ENCODE measurements at regions not wholly inside any gene's neighbourhood (a gene's known extent, or its start where the extent isn't known, plus 50 kb on each side); places are given as distances from the start of the nearest gene placed in this dataset.

DNA sequence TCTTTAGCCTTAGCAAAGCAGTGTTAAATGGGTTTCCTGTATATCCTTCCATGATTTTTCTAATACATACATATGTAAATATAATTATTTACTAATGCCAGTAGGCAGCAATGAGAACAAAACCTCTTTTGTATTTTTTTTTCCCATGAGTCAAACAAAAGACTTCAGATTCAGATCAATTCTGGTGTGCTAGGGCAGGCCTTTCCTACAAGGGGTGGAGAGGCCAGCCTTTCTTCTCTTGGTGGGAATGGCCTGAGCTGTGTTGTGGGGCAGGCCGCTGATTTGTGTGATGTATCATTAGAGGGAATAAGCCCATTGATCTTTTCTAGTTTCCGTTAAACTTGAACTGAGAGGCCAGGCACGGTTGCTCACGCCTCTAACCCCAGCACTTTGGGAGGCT is 115.5 kb upstream of the DMRT1 start:
- no peaks in the 10 kb centered on the region for H3K9me3 ChIP-seq (ENCODE audit: insufficient read depth, low read depth, low read length)
- H3K9ac ChIP-seq (ENCODE audit: low read depth, low read length) = no peak overlapping the region
- H3K36me3 ChIP-seq (ENCODE audit: insufficient read depth, low read depth, low read length) = peaks cover 5% of the 10 kb centered on the region; the same call in 1 of the 2 replicates
- peaks cover 32% of the 10 kb centered on the region for H3K4me1 ChIP-seq (ENCODE audit: insufficient read depth, low read length)
- no peak overlapping the region for H3K4me3 ChIP-seq (ENCODE audit: low read length)
- H3K27me3 ChIP-seq (ENCODE audit: insufficient read depth, low read length) = no peaks in the 10 kb centered on the region
- H3K27ac ChIP-seq (ENCODE audit: low read length) = no peak overlapping the region

DNA sequence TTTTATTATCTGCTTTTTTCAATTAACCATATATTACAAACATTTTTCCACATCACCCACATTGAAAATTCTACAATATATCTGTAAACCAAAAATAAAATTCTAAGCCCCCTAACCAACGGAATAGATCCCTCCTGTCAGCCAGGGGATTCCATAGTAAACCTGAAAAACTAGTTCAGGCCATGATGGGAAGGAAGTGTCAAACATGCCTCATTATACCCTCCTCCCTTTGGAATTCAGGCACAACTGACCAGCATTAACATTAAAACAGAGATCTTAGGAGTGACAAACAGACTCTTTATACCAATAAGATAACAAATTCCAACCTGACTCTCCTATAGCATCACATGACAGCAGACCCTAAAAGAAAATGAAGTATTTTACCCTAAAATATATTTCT is 113.7 kb upstream of the DMRT1 start:
- Histone ChIP-seq H3K9me3 (ENCODE audit: insufficient read depth, low read depth, low read length) (no peaks in the 10 kb centered on the region), H3K27me3 (ENCODE audit: insufficient read depth, low read length) (no peaks in the 10 kb centered on the region), H3K36me3 (ENCODE audit: insufficient read depth, low read depth, low read length) (peaks cover 23% of the 10 kb centered on the region), H3K27ac (ENCODE audit: low read length) (peak overlapping the region; percentile 11), H3K4me3 (ENCODE audit: low read length) (no peak overlapping the region), H3K4me1 (ENCODE audit: insufficient read depth, low read length) (peaks cover 32% of the 10 kb centered on the region), H3K9ac (ENCODE audit: low read depth, low read length) (no peak overlapping the region)

DNA sequence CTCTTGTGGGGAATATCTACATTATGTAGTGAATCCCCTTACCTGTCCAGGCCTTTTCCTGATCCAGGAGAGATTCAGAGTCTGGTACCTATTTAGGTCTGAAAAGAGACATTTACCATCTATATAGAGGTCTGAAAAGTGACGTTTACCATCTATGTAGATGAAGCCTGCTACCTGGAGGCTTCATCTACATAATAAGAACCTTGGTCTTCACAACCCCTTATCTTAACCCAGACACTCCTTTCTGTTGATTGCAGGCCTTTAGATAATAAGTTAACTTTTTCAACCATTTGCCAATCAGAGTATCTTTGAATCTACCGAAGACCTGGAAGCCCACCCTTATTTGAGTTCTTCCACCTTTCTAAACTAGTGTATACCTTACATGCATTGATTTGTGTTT is 113.0 kb upstream of the DMRT1 start:
- H3K36me3 ChIP-seq (ENCODE audit: insufficient read depth, low read depth, low read length) = peaks cover 30% of the 10 kb centered on the region
- peak overlapping the region; percentile 11 for H3K27ac ChIP-seq (ENCODE audit: low read length)
- H3K4me1 ChIP-seq (ENCODE audit: insufficient read depth, low read length) = peaks cover 32% of the 10 kb centered on the region
- no peak overlapping the region for H3K9ac ChIP-seq (ENCODE audit: low read depth, low read length)
- no peaks in the 10 kb centered on the region for H3K9me3 ChIP-seq (ENCODE audit: insufficient read depth, low read depth, low read length)
- H3K27me3 ChIP-seq (ENCODE audit: insufficient read depth, low read length) = no peaks in the 10 kb centered on the region
- peak overlapping the region; percentile 22; the same call in 1 of the 2 replicates for H3K4me3 ChIP-seq (ENCODE audit: low read length)

DNA sequence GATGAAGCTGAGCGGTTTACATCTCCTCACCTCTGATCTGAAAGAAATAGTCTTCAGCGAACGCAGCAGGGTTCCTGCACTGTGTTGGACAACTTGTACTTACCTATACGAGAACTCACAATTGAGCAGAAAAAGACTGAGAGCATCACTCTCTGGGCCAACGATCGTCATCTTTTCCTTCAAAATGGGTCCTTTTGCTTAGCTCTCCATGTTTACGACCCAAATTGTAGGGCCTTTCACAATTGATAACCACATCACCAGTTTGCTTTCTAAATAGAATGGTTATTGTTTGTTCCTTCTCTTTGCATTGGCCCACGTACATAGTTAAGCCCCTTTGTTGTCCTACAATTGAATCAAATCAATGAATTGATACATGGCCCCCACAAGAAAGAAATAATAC is 110.0 kb upstream of the DMRT1 start:
- no peak overlapping the region for H3K27ac ChIP-seq (ENCODE audit: low read length)
- peaks cover 45% of the 10 kb centered on the region for H3K36me3 ChIP-seq (ENCODE audit: insufficient read depth, low read depth, low read length)
- H3K4me3 ChIP-seq (ENCODE audit: low read length) = no peak overlapping the region
- H3K9ac ChIP-seq (ENCODE audit: low read depth, low read length) = no peak overlapping the region
- no peaks in the 10 kb centered on the region for H3K27me3 ChIP-seq (ENCODE audit: insufficient read depth, low read length)
- no peaks in the 10 kb centered on the region for H3K9me3 ChIP-seq (ENCODE audit: insufficient read depth, low read depth, low read length)
- H3K4me1 ChIP-seq (ENCODE audit: insufficient read depth, low read length) = peaks cover 19% of the 10 kb centered on the region; the same call in 1 of the 2 replicates

DNA sequence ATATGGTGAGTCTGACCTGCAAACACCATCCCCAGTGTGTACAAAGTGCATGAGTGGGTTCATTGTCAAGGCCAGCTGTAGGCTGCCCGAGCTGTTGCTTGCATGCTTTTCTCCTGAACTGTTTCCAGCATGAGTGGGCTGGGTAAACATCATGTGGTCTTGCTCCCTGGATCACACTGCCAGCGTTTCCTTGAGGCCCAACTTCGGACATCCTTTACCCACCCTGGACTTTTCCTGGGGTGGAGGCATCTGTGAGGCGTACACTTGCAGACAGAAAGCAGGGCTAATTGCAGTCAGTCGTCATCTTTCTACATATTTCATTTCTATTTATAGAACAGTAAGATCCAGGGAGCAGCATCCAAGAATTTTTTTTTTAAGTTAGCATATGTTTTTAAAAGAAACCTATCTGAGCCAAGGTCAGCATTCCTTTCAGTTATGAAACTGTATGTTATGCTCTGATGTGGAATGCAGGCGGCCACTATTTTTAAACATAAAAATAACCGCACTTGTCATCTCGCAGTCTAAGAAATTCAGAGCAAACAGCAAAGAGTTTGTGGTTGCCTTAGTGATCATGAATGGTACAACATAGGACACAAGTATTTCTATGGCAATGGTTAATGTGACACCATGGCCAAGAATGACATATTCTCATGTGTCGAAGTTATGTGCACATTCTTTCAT is 106.5 kb upstream of the DMRT1 start:
- H3K27me3 ChIP-seq (ENCODE audit: insufficient read depth, low read length) = no peaks in the 10 kb centered on the region
- H3K4me1 ChIP-seq (ENCODE audit: insufficient read depth, low read length) = no peaks in the 10 kb centered on the region
- H3K4me3 ChIP-seq (ENCODE audit: low read length) = no peak overlapping the region
- no peaks in the 10 kb centered on the region for H3K9me3 ChIP-seq (ENCODE audit: insufficient read depth, low read depth, low read length)
- no peak overlapping the region for H3K27ac ChIP-seq (ENCODE audit: low read length)
- H3K36me3 ChIP-seq (ENCODE audit: insufficient read depth, low read depth, low read length) = peaks cover 78% of the 10 kb centered on the region
- H3K9ac ChIP-seq (ENCODE audit: low read depth, low read length) = no peak overlapping the region

DNA sequence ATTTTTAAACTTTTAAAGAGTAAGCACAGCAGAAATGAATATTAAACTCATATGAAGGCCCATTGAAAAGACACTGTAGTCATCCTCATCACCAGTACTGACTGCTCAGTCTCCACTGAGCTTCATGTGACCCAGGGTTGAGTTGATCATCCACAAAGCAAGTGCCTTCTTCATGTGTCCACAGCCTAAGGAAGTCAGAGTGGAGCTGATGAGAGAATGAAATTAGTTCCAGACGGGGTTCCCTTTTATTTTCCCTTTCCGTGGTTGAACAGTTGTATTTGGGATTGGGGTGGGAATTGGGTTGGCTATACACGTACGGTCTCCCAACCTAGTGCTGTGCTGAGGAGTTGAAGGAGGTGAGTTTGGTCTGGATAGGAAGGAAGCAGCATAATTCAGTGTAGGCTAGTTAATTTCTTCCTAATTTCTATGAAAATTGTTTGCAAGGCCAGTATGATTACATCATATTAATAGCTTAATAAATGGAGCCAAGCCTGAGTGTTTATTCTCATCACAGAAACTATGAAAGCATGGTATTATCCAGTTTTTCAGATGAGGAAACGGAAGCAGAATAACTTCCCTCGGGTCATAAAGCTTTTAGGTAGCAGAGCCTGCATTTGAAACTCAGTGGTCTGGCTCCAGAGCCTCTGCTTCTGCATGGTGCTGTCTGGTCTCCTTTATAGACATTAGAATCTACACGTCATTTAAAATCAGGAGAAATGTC is 103.9 kb upstream of the DMRT1 start:
- Histone ChIP-seq H3K4me1 (ENCODE audit: insufficient read depth, low read length) (no peaks in the 10 kb centered on the region), H3K4me3 (ENCODE audit: low read length) (no peak overlapping the region), H3K36me3 (ENCODE audit: insufficient read depth, low read depth, low read length) (peaks cover 78% of the 10 kb centered on the region), H3K27me3 (ENCODE audit: insufficient read depth, low read length) (no peaks in the 10 kb centered on the region), H3K27ac (ENCODE audit: low read length) (no peak overlapping the region), H3K9me3 (ENCODE audit: insufficient read depth, low read depth, low read length) (no peaks in the 10 kb centered on the region), H3K9ac (ENCODE audit: low read depth, low read length) (no peak overlapping the region)

DNA sequence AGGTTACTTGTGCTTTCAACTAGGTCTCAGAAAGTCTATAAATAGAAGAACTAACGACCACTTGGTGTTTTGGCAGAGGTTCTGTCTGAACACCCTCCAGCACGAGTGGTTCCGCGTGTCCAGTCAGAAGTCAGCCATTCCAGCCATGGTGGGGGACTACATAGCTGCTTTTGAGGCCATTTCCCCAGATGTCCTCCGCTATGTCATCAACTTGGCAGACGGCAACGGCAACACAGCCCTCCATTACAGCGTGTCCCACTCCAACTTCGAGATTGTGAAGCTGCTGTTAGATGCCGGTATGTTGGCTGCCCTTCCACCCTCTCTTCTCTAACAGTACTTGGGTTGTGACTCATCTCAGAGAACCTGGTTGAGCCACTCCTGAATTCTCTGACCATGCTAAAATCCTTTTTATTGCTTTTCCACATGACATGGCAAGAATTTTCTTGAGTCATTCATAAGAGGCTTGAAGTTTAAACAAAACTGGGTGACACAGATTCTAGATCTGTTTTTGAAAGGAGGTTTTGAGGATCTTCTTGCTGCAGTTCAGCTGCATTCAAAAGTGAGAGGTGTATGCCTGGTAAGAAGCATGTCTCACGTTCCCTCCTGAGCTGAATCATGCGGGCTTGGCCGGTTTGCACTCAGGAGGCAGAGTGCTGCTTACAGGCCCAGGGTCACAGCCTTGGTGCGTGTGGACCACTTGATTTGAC is 103.1 kb upstream of the DMRT1 start:
- Histone ChIP-seq H3K27me3 (ENCODE audit: insufficient read depth, low read length) (no peaks in the 10 kb centered on the region), H3K9ac (ENCODE audit: low read depth, low read length) (no peak overlapping the region)

DNA sequence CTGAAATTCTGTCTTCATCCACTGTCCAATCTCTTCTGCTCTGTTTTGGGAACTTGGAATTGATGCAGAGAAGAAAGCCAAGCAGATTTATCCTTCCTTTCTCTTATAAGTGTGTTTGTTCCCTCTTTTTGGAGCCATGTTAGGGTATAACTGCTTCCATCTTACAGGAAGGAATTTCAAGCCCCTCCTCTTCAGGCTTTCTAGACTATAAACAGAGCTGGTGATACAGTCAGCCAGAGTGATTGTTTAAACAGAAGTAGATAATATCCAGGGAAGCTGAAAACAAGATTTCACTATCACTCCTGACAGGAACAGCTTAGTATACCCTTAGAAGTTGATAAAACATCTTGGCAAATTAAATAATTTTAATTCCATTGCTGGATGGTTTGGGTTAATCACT is 102.1 kb upstream of the DMRT1 start:
- H3K27me3 ChIP-seq (ENCODE audit: insufficient read depth, low read length) = no peaks in the 10 kb centered on the region
- H3K27ac ChIP-seq (ENCODE audit: low read length) = no peak overlapping the region
- no peak overlapping the region for H3K9ac ChIP-seq (ENCODE audit: low read depth, low read length)
- H3K36me3 ChIP-seq (ENCODE audit: insufficient read depth, low read depth, low read length) = peaks cover 83% of the 10 kb centered on the region
- H3K9me3 ChIP-seq (ENCODE audit: insufficient read depth, low read depth, low read length) = no peaks in the 10 kb centered on the region
- no peaks in the 10 kb centered on the region for H3K4me1 ChIP-seq (ENCODE audit: insufficient read depth, low read length)
- no peak overlapping the region for H3K4me3 ChIP-seq (ENCODE audit: low read length)

More for the DNA sequence above, 103.1 kb upstream of the DMRT1 start:
- no peak overlapping the region for H3K4me3 ChIP-seq (ENCODE audit: low read length)
- H3K36me3 ChIP-seq (ENCODE audit: insufficient read depth, low read depth, low read length) = peaks cover 78% of the 10 kb centered on the region
- no peaks in the 10 kb centered on the region for H3K4me1 ChIP-seq (ENCODE audit: insufficient read depth, low read length)
- H3K27ac ChIP-seq (ENCODE audit: low read length) = no peak overlapping the region
- no peaks in the 10 kb centered on the region for H3K9me3 ChIP-seq (ENCODE audit: insufficient read depth, low read depth, low read length)

DNA sequence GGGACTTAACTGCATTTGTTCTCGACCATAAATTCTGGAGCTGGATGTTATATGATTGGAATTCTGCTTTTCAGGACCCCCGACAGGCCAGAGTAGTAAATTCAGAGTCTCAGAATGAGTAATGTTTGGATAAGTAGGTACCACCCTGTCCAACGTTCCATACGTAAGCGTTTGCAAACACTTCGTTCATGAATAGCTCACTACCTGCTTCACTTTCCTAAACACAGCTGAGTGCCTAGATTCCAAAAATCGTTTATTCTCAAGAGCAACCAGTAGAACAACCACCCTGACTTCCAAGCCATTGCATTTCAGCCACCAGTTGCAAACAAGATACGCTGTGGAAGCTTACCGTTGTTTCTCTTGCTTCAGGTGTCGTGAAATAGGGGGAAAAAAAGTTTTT is 101.3 kb upstream of the DMRT1 start:
- H3K9ac ChIP-seq (ENCODE audit: low read depth, low read length) = no peak overlapping the region
- no peak overlapping the region for H3K4me3 ChIP-seq (ENCODE audit: low read length)
- no peaks in the 10 kb centered on the region for H3K9me3 ChIP-seq (ENCODE audit: insufficient read depth, low read depth, low read length)
- H3K36me3 ChIP-seq (ENCODE audit: insufficient read depth, low read depth, low read length) = peaks cover 83% of the 10 kb centered on the region
- H3K27me3 ChIP-seq (ENCODE audit: insufficient read depth, low read length) = no peaks in the 10 kb centered on the region
- H3K27ac ChIP-seq (ENCODE audit: low read length) = no peak overlapping the region
- peaks cover 5% of the 10 kb centered on the region; the same call in 1 of the 2 replicates for H3K4me1 ChIP-seq (ENCODE audit: insufficient read depth, low read length)

DNA sequence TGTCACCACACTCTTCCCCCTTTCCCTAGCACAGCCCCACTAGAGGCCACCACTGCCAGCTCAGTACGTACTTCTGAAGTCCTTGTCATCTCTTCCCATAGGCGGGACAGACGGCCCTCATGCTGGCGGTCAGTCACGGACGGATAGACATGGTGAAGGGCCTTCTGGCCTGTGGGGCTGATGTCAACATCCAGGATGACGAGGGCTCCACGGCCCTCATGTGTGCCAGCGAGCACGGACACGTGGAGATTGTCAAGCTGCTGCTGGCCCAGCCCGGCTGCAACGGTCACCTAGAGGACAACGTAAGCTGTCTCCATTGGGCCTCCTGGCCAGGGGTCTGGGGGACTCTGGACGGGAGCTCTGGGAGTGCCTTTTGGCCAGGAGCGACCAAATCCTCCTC is 99.4 kb upstream of the DMRT1 start:
- H3K27ac ChIP-seq (ENCODE audit: low read length) = no peak overlapping the region
- peaks cover 75% of the 10 kb centered on the region for H3K36me3 ChIP-seq (ENCODE audit: insufficient read depth, low read depth, low read length)
- peaks cover 7% of the 10 kb centered on the region; the same call in 1 of the 2 replicates for H3K4me1 ChIP-seq (ENCODE audit: insufficient read depth, low read length)
- no peaks in the 10 kb centered on the region for H3K27me3 ChIP-seq (ENCODE audit: insufficient read depth, low read length)
- no peak overlapping the region for H3K9ac ChIP-seq (ENCODE audit: low read depth, low read length)
- H3K9me3 ChIP-seq (ENCODE audit: insufficient read depth, low read depth, low read length) = no peaks in the 10 kb centered on the region
- H3K4me3 ChIP-seq (ENCODE audit: low read length) = no peak overlapping the region

DNA sequence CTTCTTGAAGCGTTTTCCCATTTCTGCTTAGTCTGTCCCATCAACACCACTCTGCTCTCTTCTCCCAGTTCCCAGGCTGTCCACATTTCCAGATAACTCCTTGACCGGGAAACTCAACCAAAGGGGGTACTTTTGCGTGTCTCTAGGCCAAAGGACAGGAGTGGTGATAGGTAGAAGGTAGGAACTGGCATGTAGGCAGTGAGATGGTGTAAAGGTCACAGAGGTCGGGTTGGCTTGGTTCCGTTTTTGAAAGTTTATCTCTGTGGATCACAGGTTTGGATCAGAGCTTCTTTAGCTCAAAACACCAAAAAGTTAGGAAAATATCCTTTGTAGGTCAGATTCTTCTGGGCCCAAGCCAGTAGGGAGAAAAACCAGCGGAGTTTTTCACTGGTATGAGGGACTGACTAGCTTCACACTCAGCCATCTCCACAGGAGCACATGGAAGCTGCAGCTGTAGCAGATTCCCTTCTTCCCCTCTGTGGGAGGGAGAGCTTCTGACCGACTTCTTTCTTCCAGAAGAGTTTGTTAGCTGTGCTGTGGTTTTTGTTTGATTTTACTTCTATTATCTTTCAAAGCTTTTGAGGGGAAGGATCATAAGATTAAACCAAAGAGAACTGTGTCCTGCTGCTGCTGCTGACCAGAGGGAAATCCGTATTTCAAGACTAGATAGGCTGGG is 98.4 kb upstream of the DMRT1 start:
- Histone ChIP-seq H3K36me3 (ENCODE audit: insufficient read depth, low read depth, low read length) (peaks cover 67% of the 10 kb centered on the region), H3K4me1 (ENCODE audit: insufficient read depth, low read length) (peaks cover 7% of the 10 kb centered on the region; the same call in 1 of the 2 replicates), H3K27me3 (ENCODE audit: insufficient read depth, low read length) (no peaks in the 10 kb centered on the region), H3K9me3 (ENCODE audit: insufficient read depth, low read depth, low read length) (no peaks in the 10 kb centered on the region), H3K9ac (ENCODE audit: low read depth, low read length) (no peak overlapping the region), H3K4me3 (ENCODE audit: low read length) (no peak overlapping the region), H3K27ac (ENCODE audit: low read length) (no peak overlapping the region)
